ENCODE measurements at regions not wholly inside any gene's neighbourhood (a gene's known extent, or its start where the extent isn't known, plus 50 kb on each side); places are given as distances from the start of the nearest gene placed in this dataset.

GRCh38 chr3:117398141-117398899 is 688.7 kb downstream of the TUSC7 start:
- DNase-seq = peak; percentile 18 to 88 (median 70)
- intact Hi-C loops (cut with DNase I) = no loop called here

GRCh38 chr3:117399311-117400078 is 689.9 kb downstream of the TUSC7 start:
- intact Hi-C loops (cut with DNase I) = no loop called here
- peak in 23 of 42 donors; percentile 8 to 53 (median 24) for DNase-seq

GRCh38 chr3:117400303-117400702 is 690.7 kb downstream of the TUSC7 start:
- no peak for DNase-seq
- intact Hi-C loops (cut with DNase I) = no loop called here

- DNase-seq = no peak
- intact Hi-C loops (cut with DNase I) = no loop called here
Measured at GRCh38 chr3:117404141-117404540, 694.6 kb downstream of the TUSC7 start.

- intact Hi-C loops (cut with DNase I) = no loop called here
- DNase-seq = no peak
Measured at GRCh38 chr3:117404730-117405129, 695.2 kb downstream of the TUSC7 start.

GRCh38 chr3:117405359-117405758 is 695.8 kb downstream of the TUSC7 start:
- intact Hi-C loops (cut with DNase I) = no loop called here

GRCh38 chr3:117407317-117407716 is 697.7 kb downstream of the TUSC7 start:
- intact Hi-C loops (cut with DNase I) = no loop called here
- DNase-seq = no peak

More at GRCh38 chr3:117405359-117405758, 695.8 kb downstream of the TUSC7 start:
- no peak for DNase-seq

- intact Hi-C loops (cut with DNase I) = no loop called here
- no peak for DNase-seq
Measured at GRCh38 chr3:117408811-117409210, 699.2 kb downstream of the TUSC7 start.

- no peak for DNase-seq
- intact Hi-C loops (cut with DNase I) = no loop called here
Measured at GRCh38 chr3:117409256-117409655, 699.7 kb downstream of the TUSC7 start.

GRCh38 chr3:117409701-117410459 is 700.3 kb downstream of the TUSC7 start:
- intact Hi-C loops (cut with DNase I) = no loop called here
- no peak for DNase-seq

- DNase-seq = no peak
- intact Hi-C loops (cut with DNase I) = no loop called here
Measured at GRCh38 chr3:117411971-117412370, 702.4 kb downstream of the TUSC7 start.

- intact Hi-C loops (cut with DNase I) = no loop called here
- DNase-seq = no peak
Measured at GRCh38 chr3:117417411-117417810, 707.8 kb downstream of the TUSC7 start.

GRCh38 chr3:117427081-117427480 is 717.5 kb downstream of the TUSC7 start:
- DNase-seq = no peak
- intact Hi-C loops (cut with DNase I) = no loop called here

- DNase-seq = no peak
- intact Hi-C loops (cut with DNase I) = no loop called here
Measured at GRCh38 chr3:117433427-117433826, 723.8 kb downstream of the TUSC7 start.

- intact Hi-C loops (cut with DNase I) = no loop called here
- no peak for DNase-seq
Measured at GRCh38 chr3:117434661-117435412, 725.3 kb downstream of the TUSC7 start.

- DNase-seq = no peak
- intact Hi-C loops (cut with DNase I) = no loop called here
Measured at GRCh38 chr3:117435506-117435905, 725.9 kb downstream of the TUSC7 start.

GRCh38 chr3:117439812-117440211 is 730.2 kb downstream of the TUSC7 start:
- DNase-seq = peak in 26 of 42 donors; percentile 4 to 70 (median 20)
- intact Hi-C loops (cut with DNase I) = loop anchor here (10.0 kb wide), 1 partner anchor 385 kb away; no protein-coding TSS in a partner anchor

GRCh38 chr3:117441851-117442250 is 732.3 kb downstream of the TUSC7 start:
- intact Hi-C loops (cut with DNase I) = loop anchor here (10.0 kb wide), 1 partner anchor 387 kb away; no protein-coding TSS in a partner anchor
- no peak for DNase-seq

GRCh38 chr3:117442566-117442965 is 733.0 kb downstream of the TUSC7 start:
- no peak for DNase-seq
- intact Hi-C loops (cut with DNase I) = loop anchor here (10.0 kb wide), 1 partner anchor 388 kb away; no protein-coding TSS in a partner anchor
